ENCODE measurements at regions not wholly inside any gene's neighbourhood (a gene's known extent, or its start where the extent isn't known, plus 50 kb on each side); places are given as distances from the start of the nearest gene placed in this dataset.

DNA sequence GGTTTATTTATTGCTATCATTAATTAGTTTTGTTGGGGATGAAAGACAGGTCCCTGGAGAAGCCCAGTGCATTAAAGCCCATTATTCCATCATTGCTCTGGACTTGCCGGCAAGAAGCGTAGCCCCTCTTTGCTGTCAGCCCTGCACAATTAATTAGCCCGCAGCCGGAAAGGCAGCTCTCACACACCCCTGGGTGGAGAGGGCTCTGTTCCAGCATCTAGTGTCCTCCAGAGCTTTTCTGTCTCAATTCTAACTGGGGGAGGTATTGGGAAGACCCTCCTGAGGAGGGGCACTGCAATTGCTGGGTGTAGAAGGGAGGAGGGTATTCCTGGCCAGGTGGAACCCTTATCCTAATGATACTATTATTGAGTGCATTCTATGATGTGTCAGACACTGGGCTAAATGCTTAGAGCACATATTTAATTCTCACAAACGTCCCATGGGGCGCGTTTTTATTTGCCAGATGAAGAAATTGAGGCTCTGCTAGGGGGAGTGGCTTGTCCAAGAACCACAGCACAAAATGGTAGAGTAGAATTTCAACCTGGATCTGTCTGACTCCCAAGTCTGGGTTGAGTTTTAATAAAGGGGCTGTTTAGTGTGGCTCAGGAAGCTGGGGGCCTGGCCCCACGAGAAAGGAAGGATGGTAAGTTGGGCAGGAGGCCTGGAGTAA, 148.1 kb upstream of the PCBD1 start:
- Histone ChIP-seq H3K9ac (ENCODE audit: low read length) (no peak overlapping the region), H3K36me3 (replicated peaks in 1 of 2; ENCODE audit: control extremely low read depth in 1 of 2, control insufficient read depth in 1 of 2, extremely low read depth in 1 of 2, insufficient read depth in 2 of 2, low read length in 1 of 2) (no peaks in the 10 kb centered on the region), H3K4me1 (ENCODE audit: control insufficient read depth in 2 of 2, insufficient read depth in 2 of 2, low read length in 2 of 2) (no peaks in the 10 kb centered on the region), H2AFZ (ENCODE audit: insufficient read depth, low read depth, low read length, poor library complexity, severe bottlenecking) (no peak overlapping the region), H3K27ac (ENCODE audit: low read length in 2 of 2) (no peak overlapping the region), H4K20me1 (ENCODE audit: control insufficient read depth, insufficient read depth, low read length, poor library complexity, severe bottlenecking) (no peaks in the 10 kb centered on the region), H3K4me2 (replicated peaks; ENCODE audit: low read depth, low read length, poor library complexity, severe bottlenecking) (no peak overlapping the region), H3K4me3 (ENCODE audit: control extremely low read depth in 1 of 5, extremely low read depth in 1 of 5, insufficient read depth in 1 of 5, low read depth in 2 of 5, low read length in 4 of 5) (no peak overlapping the region), H3K27me3 (replicated peaks in 1 of 4; ENCODE audit: control extremely low read depth in 1 of 4, control insufficient read depth in 3 of 4, insufficient read depth in 4 of 4, low read length in 3 of 4) (peaks cover 0 to 2% (median 0%) of the 10 kb centered on the region in 4 experiments), H3K79me2 (ENCODE audit: control insufficient read depth, insufficient read depth, low read length) (no peaks in the 10 kb centered on the region), H3K9me3 (ENCODE audit: control extremely low read depth in 1 of 3, control insufficient read depth in 2 of 3, insufficient read depth in 1 of 3, low read length in 2 of 3) (no peaks in the 10 kb centered on the region)
- TF ChIP-seq EZH2 (IDR thresholded peaks at IDR 0.05; ENCODE audit: borderline replicate concordance, insufficient read depth, low read depth, low read length, poor library complexity, severe bottlenecking) = no peak
- TF ChIP-seq, protein P1, sequence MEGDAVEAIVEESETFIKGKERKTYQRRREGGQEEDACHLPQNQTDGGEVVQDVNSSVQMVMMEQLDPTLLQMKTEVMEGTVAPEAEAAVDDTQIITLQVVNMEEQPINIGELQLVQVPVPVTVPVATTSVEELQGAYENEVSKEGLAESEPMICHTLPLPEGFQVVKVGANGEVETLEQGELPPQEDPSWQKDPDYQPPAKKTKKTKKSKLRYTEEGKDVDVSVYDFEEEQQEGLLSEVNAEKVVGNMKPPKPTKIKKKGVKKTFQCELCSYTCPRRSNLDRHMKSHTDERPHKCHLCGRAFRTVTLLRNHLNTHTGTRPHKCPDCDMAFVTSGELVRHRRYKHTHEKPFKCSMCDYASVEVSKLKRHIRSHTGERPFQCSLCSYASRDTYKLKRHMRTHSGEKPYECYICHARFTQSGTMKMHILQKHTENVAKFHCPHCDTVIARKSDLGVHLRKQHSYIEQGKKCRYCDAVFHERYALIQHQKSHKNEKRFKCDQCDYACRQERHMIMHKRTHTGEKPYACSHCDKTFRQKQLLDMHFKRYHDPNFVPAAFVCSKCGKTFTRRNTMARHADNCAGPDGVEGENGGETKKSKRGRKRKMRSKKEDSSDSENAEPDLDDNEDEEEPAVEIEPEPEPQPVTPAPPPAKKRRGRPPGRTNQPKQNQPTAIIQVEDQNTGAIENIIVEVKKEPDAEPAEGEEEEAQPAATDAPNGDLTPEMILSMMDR (IDR thresholded peaks at IDR 0.05) = no peak
- DNase-seq (no peak), ATAC-seq (ENCODE audit: low read depth) (no peak)
- ChIA-PET CTCF (interaction anchor here (1.5 kb wide), 1 partner anchor 10 kb away, joined by 3 read pairs; no protein-coding TSS in a partner anchor), POLR2A (no interaction called here)
- Mint-ChIP-seq H3K27ac (no peak overlapping the region), H3K4me1 (peaks cover 7% of the 10 kb centered on the region), H3K9me3 (ENCODE audit: insufficient read depth) (peaks cover 4% of the 10 kb centered on the region), H3K27me3 (peaks cover 9% of the 10 kb centered on the region), H3K4me3 (no peak overlapping the region)
- WGBS (ENCODE audit: insufficient coverage) = 69% methylated on average over 4 of the region's 8 CpGs
- intact Hi-C loops (cut with micrococcal nuclease) = no loop called here

- intact Hi-C loops (cut with micrococcal nuclease) = no loop called here
- no peak for TF ChIP-seq EZH2 (IDR thresholded peaks at IDR 0.05; ENCODE audit: borderline replicate concordance, insufficient read depth, low read depth, low read length, poor library complexity, severe bottlenecking)
- TF ChIP-seq, protein P1 (IDR thresholded peaks at IDR 0.05) = no peak
- POLR2A ChIA-PET = no interaction called here
- no peak overlapping the region for H2AFZ ChIP-seq (ENCODE audit: insufficient read depth, low read depth, low read length, poor library complexity, severe bottlenecking)
- CTCF ChIA-PET = no interaction called here
- H3K9me3 Mint-ChIP-seq (ENCODE audit: insufficient read depth) = no peaks in the 10 kb centered on the region
- no peaks in the 10 kb centered on the region for H3K36me3 ChIP-seq (replicated peaks in 1 of 2; ENCODE audit: control extremely low read depth in 1 of 2, control insufficient read depth in 1 of 2, extremely low read depth in 1 of 2, insufficient read depth in 2 of 2, low read length in 1 of 2)
- peaks cover 0 to 2% (median 0%) of the 10 kb centered on the region in 4 experiments for H3K27me3 ChIP-seq (replicated peaks in 1 of 4; ENCODE audit: control extremely low read depth in 1 of 4, control insufficient read depth in 3 of 4, insufficient read depth in 4 of 4, low read length in 3 of 4)
- no peaks in the 10 kb centered on the region for H4K20me1 ChIP-seq (ENCODE audit: control insufficient read depth, insufficient read depth, low read length, poor library complexity, severe bottlenecking)
- H3K4me3 ChIP-seq (ENCODE audit: control extremely low read depth in 1 of 5, extremely low read depth in 1 of 5, insufficient read depth in 1 of 5, low read depth in 2 of 5, low read length in 4 of 5) = no peak overlapping the region
- no peaks in the 10 kb centered on the region for H3K9me3 ChIP-seq (ENCODE audit: control extremely low read depth in 1 of 3, control insufficient read depth in 2 of 3, insufficient read depth in 1 of 3, low read length in 2 of 3)
- H3K27ac Mint-ChIP-seq = no peak overlapping the region
- DNase-seq (no peak), ATAC-seq (ENCODE audit: low read depth) (no peak)
- no peaks in the 10 kb centered on the region for H3K4me1 ChIP-seq (ENCODE audit: control insufficient read depth in 2 of 2, insufficient read depth in 2 of 2, low read length in 2 of 2)
- H3K4me1 Mint-ChIP-seq = peaks cover 7% of the 10 kb centered on the region
- no peak overlapping the region for H3K4me2 ChIP-seq (replicated peaks; ENCODE audit: low read depth, low read length, poor library complexity, severe bottlenecking)
- 71% methylated on average over 1 of the region's 3 CpGs for WGBS (ENCODE audit: insufficient coverage)
- H3K9ac ChIP-seq (ENCODE audit: low read length) = no peak overlapping the region
- no peaks in the 10 kb centered on the region for H3K79me2 ChIP-seq (ENCODE audit: control insufficient read depth, insufficient read depth, low read length)
- H3K27me3 Mint-ChIP-seq = no peaks in the 10 kb centered on the region
- H3K27ac ChIP-seq (ENCODE audit: low read length in 2 of 2) = no peak overlapping the region
- no peak overlapping the region for H3K4me3 Mint-ChIP-seq
These were observed 149.8 kb upstream of the PCBD1 start for GRCh38 chr10:71038091-71038633.
